ENCODE measurements at regions not wholly inside any gene's neighbourhood (a gene's known extent, or its start where the extent isn't known, plus 50 kb on each side); places are given as distances from the start of the nearest gene placed in this dataset.
"Not testable (repeated sequence)": the region's sequence is repeated elsewhere in the genome, so short reads cannot be mapped to it uniquely, and the experiment has no call there.

- TF ChIP-seq, protein P1, sequence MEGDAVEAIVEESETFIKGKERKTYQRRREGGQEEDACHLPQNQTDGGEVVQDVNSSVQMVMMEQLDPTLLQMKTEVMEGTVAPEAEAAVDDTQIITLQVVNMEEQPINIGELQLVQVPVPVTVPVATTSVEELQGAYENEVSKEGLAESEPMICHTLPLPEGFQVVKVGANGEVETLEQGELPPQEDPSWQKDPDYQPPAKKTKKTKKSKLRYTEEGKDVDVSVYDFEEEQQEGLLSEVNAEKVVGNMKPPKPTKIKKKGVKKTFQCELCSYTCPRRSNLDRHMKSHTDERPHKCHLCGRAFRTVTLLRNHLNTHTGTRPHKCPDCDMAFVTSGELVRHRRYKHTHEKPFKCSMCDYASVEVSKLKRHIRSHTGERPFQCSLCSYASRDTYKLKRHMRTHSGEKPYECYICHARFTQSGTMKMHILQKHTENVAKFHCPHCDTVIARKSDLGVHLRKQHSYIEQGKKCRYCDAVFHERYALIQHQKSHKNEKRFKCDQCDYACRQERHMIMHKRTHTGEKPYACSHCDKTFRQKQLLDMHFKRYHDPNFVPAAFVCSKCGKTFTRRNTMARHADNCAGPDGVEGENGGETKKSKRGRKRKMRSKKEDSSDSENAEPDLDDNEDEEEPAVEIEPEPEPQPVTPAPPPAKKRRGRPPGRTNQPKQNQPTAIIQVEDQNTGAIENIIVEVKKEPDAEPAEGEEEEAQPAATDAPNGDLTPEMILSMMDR (IDR thresholded peaks at IDR 0.05): not testable (repeated sequence)
- TF ChIP-seq POLR2AphosphoS5 (IDR thresholded peaks at IDR 0.05; ENCODE audit: low read depth, low read length); SIN3A (IDR thresholded peaks at IDR 0.05; ENCODE audit: borderline replicate concordance, insufficient read depth, low read depth, low read length); REST (IDR thresholded peaks at IDR 0.05; ENCODE audit: insufficient read depth in 1 of 2, low read depth in 2 of 2, low read length in 1 of 2); TCF7L2 (IDR thresholded peaks at IDR 0.05; ENCODE audit: low read depth, low read length): not testable (repeated sequence)
Measured at GRCh38 chr7:112592565-112593263, 111.9 kb downstream of the LSMEM1 start.

Data from Panc1 (cell line).